SU-DHL-6 (cell line): ENCODE measurements at regions not wholly inside any gene's neighbourhood (a gene's known extent, or its start where the extent isn't known, plus 50 kb on each side); places are given as distances from the start of the nearest gene placed in this dataset.

Experiments used
- H2AFZ ChIP-seq: fragments of 200-600 bp; sonication (generic); 2 replicates; pipeline ENCODE4 v1.6.1; 2014; ENCODE audit warnings: low read depth, mild to moderate bottlenecking, moderate library complexity, mixed read lengths, antibody characterized with exemption, low read length; ENCODE audit not compliant: severe bottlenecking
- H3F3A ChIP-seq: fragments of 200-600 bp; shearing (Covaris generic); 2 replicates; pipeline ENCODE4 v1.6.0; 2016; ENCODE audit warnings: antibody characterized with exemption, mild to moderate bottlenecking; ENCODE audit not compliant: insufficient read depth
- H3K27ac ChIP-seq: fragments of 200-600 bp; sonication (generic); 2 replicates; pipeline ENCODE4 v1.5.1; 2016; ENCODE audit warnings: low read depth, mild to moderate bottlenecking, low read length, moderate library complexity, mixed read lengths
- H3K27me3 ChIP-seq: fragments of 200-600 bp; sonication (generic), shearing (Covaris generic); 2 replicates; pipeline ENCODE4 v1.6.0; 2014; ENCODE audit warnings: mild to moderate bottlenecking, low read length
- H3K36me3 ChIP-seq: fragments of 200-600 bp; sonication (generic); 2 replicates; pipeline ENCODE4 v1.6.1; 2014; ENCODE audit warnings: mild to moderate bottlenecking, low read length, mixed read lengths
- H3K4me2 ChIP-seq: fragments of 300-600, 200-600 bp; shearing (Covaris generic), sonication (generic); 2 replicates; pipeline ENCODE4 v1.6.0; 2014; ENCODE audit warnings: low read length, low read depth, mild to moderate bottlenecking; ENCODE audit not compliant: poor library complexity, severe bottlenecking
- H3K4me3 ChIP-seq: fragments of 200-600 bp; sonication (generic); 2 replicates; pipeline ENCODE4 v1.5.1; 2014; ENCODE audit warnings: antibody characterized with exemption, low read length, mild to moderate bottlenecking, mixed read lengths; ENCODE audit not compliant: insufficient read depth, poor library complexity, severe bottlenecking
- H3K79me2 ChIP-seq: fragments of 200-600 bp; sonication (generic); 2 replicates; pipeline ENCODE4 v1.6.1; 2014; ENCODE audit warnings: mild to moderate bottlenecking, low read length, moderate library complexity; ENCODE audit not compliant: insufficient read depth
- H3K9ac ChIP-seq: fragments of 200-600 bp; sonication (generic); 2 replicates; pipeline ENCODE4 v1.7.0; 2014; ENCODE audit warnings: mild to moderate bottlenecking, low read length
- H3K9me2 ChIP-seq: fragments of 200-600 bp; sonication (generic); replicated peaks from 2 replicates; pipeline ENCODE4 v1.6.1; 2014; ENCODE audit warnings: low read length; ENCODE audit not compliant: insufficient read depth
- H3K9me3 ChIP-seq: fragments of 200-600 bp; sonication (generic); 2 replicates; pipeline ENCODE4 v1.6.1; 2014; ENCODE audit warnings: low read length, mixed read lengths; ENCODE audit not compliant: insufficient read depth
- H4K20me1 ChIP-seq: fragments of 200-600 bp; sonication (generic); 2 replicates; pipeline ENCODE4 v1.6.1; 2014; ENCODE audit warnings: low read depth, mild to moderate bottlenecking, antibody characterized with exemption, low read length, moderate library complexity, mixed read lengths
- CTCF ChIP-seq: fragments of 200-600 bp; sonication (generic); IDR thresholded peaks from one replicate; pipeline ENCODE4 v1.5.1; 2017; ENCODE audit warnings: antibody characterized with exemption, mild to moderate bottlenecking, low read length, moderate library complexity; ENCODE audit not compliant: insufficient read depth, poor library complexity, severe bottlenecking
- EZH2phosphoT487 ChIP-seq: fragments of 200-600 bp; sonication (generic), shearing (Covaris generic); conservative IDR thresholded peaks from 2 replicates; pipeline ENCODE4 v1.6.1; 2018; ENCODE audit warnings: mild to moderate bottlenecking, antibody characterized with exemption, low read length, moderate library complexity, mixed read lengths

- Histone ChIP-seq H3K79me2 (no peaks in the 10 kb centered on the region), H4K20me1 (no peaks in the 10 kb centered on the region), H3K4me2 (no peak overlapping the region), H3K27ac (no peak overlapping the region), H3F3A (no peaks in the 10 kb centered on the region), H3K9me3 (no peaks in the 10 kb centered on the region), H3K4me3 (no peak overlapping the region), H3K27me3 (no peaks in the 10 kb centered on the region), H3K9me2 (no peaks in the 10 kb centered on the region), H2AFZ (no peak overlapping the region), H3K9ac (no peak overlapping the region), H3K36me3 (no peaks in the 10 kb centered on the region)
- TF ChIP-seq EZH2phosphoT487: no peak
- TF ChIP-seq CTCF: no peak
These were observed 203.4 kb upstream of the SEMA6A start for GRCh38 chr5:116778032-116778431.

GRCh38 chr5:116773926-116774325, 199.3 kb upstream of the SEMA6A start:
- no peaks in the 10 kb centered on the region for H3K27me3 ChIP-seq
- H3K9me2 ChIP-seq: no peaks in the 10 kb centered on the region
- H3K79me2 ChIP-seq: no peaks in the 10 kb centered on the region
- H3K36me3 ChIP-seq: no peaks in the 10 kb centered on the region
- H3K9ac ChIP-seq: no peak overlapping the region
- no peaks in the 10 kb centered on the region for H4K20me1 ChIP-seq
- H3F3A ChIP-seq: no peaks in the 10 kb centered on the region
- TF ChIP-seq CTCF (no peak), EZH2phosphoT487 (no peak)
- H3K9me3 ChIP-seq: no peaks in the 10 kb centered on the region
- H2AFZ ChIP-seq: no peak overlapping the region
- H3K4me2 ChIP-seq: no peak overlapping the region
- H3K4me3 ChIP-seq: no peak overlapping the region
- no peak overlapping the region for H3K27ac ChIP-seq

- Histone ChIP-seq H3K9ac (no peak overlapping the region), H3K4me2 (no peak overlapping the region), H2AFZ (no peak overlapping the region), H3K9me3 (no peaks in the 10 kb centered on the region), H3K27me3 (no peaks in the 10 kb centered on the region), H3K36me3 (no peaks in the 10 kb centered on the region), H3K27ac (no peak overlapping the region), H3F3A (no peaks in the 10 kb centered on the region), H3K4me3 (no peak overlapping the region), H4K20me1 (no peaks in the 10 kb centered on the region), H3K9me2 (no peaks in the 10 kb centered on the region), H3K79me2 (no peaks in the 10 kb centered on the region)
- TF ChIP-seq CTCF: no peak
- no peak for TF ChIP-seq EZH2phosphoT487
These were observed 198.2 kb upstream of the SEMA6A start for GRCh38 chr5:116772806-116773205.

GRCh38 chr5:116772152-116772501, 197.5 kb upstream of the SEMA6A start:
- no peaks in the 10 kb centered on the region for H4K20me1 ChIP-seq
- no peak overlapping the region for H3K4me2 ChIP-seq
- H3K27me3 ChIP-seq: no peaks in the 10 kb centered on the region
- H3K9me2 ChIP-seq: no peaks in the 10 kb centered on the region
- H2AFZ ChIP-seq: no peak overlapping the region
- no peaks in the 10 kb centered on the region for H3K79me2 ChIP-seq
- TF ChIP-seq CTCF (no peak), EZH2phosphoT487 (no peak)
- H3K4me3 ChIP-seq: no peak overlapping the region
- H3K36me3 ChIP-seq: no peaks in the 10 kb centered on the region
- no peak overlapping the region for H3K9ac ChIP-seq
- no peaks in the 10 kb centered on the region for H3K9me3 ChIP-seq
- H3K27ac ChIP-seq: no peak overlapping the region
- no peaks in the 10 kb centered on the region for H3F3A ChIP-seq
